ENCODE measurements at regions not wholly inside any gene's neighbourhood (a gene's known extent, or its start where the extent isn't known, plus 50 kb on each side); places are given as distances from the start of the nearest gene placed in this dataset.

DNA sequence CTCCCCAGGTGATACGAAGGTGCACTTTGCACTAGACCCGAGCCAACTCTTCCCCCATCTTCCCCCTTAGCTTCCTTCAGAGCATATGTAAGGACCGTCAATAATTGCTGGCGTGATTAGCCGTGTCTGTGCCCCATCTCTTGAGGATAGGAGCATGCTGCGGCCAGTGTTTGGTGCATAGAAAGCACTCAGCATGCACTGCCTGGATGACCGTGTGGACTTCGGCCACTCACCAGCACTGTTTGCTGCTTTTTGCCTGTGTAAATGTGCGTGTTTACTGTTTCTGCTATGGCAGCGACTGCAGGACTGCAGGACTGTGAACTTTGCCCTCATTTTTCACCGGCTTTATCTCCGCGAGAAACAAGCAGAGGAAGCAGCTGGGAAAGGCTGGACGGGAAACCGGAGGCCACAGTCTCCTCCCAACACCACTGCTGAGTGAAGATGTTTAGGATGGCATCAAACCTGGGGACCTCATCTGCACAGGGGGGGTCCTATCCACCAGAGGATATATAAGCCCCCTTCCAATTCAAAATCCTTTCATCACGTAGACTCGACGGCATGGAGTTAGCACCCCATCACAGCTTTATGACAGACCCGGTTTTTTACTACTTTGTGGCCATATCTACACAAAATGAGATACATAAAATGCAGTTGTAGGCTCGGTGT is 150.6 kb upstream of the AFDN start:
- no peak overlapping the region for H3K4me3 Mint-ChIP-seq
- H3K4me1 Mint-ChIP-seq, result peaks cover 4 to 7% of the 10 kb centered on the region in 2 donors
- ATAC-seq (replicated peaks) (no peak), DNase-seq (no peak)
- H3K27ac Mint-ChIP-seq, result no peak overlapping the region
- peaks cover 12 to 16% of the 10 kb centered on the region in 2 donors for H3K9me3 Mint-ChIP-seq
- peaks cover 61 to 67% of the 10 kb centered on the region in 2 donors for H3K27me3 Mint-ChIP-seq
- H3K36me3 Mint-ChIP-seq, result no peaks in the 10 kb centered on the region

- H3K36me3 Mint-ChIP-seq, result no peaks in the 10 kb centered on the region
- ATAC-seq (replicated peaks) (no peak), DNase-seq (no peak)
- H3K4me3 Mint-ChIP-seq, result no peak overlapping the region
- peaks cover 5 to 7% of the 10 kb centered on the region in 2 donors for H3K4me1 Mint-ChIP-seq
- H3K9me3 Mint-ChIP-seq, result peaks cover 5 to 9% of the 10 kb centered on the region in 2 donors
- peaks cover 68 to 74% of the 10 kb centered on the region in 2 donors for H3K27me3 Mint-ChIP-seq
- H3K27ac Mint-ChIP-seq, result no peak overlapping the region
These were observed 149.9 kb upstream of the AFDN start for GRCh38 chr6:167676666-167677421.

GRCh38 chr6:167677422-167677789 is 149.3 kb upstream of the AFDN start:
- H3K27me3 Mint-ChIP-seq, result peaks cover 69 to 80% of the 10 kb centered on the region in 2 donors
- ATAC-seq (replicated peaks), result no peak
- peaks cover 5 to 7% of the 10 kb centered on the region in 2 donors for H3K4me1 Mint-ChIP-seq
- H3K9me3 Mint-ChIP-seq, result peaks cover 2 to 3% of the 10 kb centered on the region in 2 donors
- no peaks in the 10 kb centered on the region for H3K36me3 Mint-ChIP-seq
- no peak overlapping the region for H3K27ac Mint-ChIP-seq
- no peak overlapping the region for H3K4me3 Mint-ChIP-seq
- no peak for DNase-seq

- H3K27ac Mint-ChIP-seq, result no peak overlapping the region
- H3K4me1 Mint-ChIP-seq, result peaks cover 5 to 7% of the 10 kb centered on the region in 2 donors
- H3K9me3 Mint-ChIP-seq, result no peaks in the 10 kb centered on the region
- no peaks in the 10 kb centered on the region for H3K36me3 Mint-ChIP-seq
- ATAC-seq (replicated peaks) (no peak), DNase-seq (no peak)
- peaks cover 78 to 81% of the 10 kb centered on the region in 2 donors for H3K27me3 Mint-ChIP-seq
- H3K4me3 Mint-ChIP-seq, result no peak overlapping the region
These were observed 148.3 kb upstream of the AFDN start for GRCh38 chr6:167678102-167679101.

GRCh38 chr6:167679122-167679736 is 147.5 kb upstream of the AFDN start:
- DNase-seq (no peak), ATAC-seq (replicated peaks) (no peak)
- Mint-ChIP-seq H3K4me1 (peaks cover 5 to 10% of the 10 kb centered on the region in 2 donors), H3K36me3 (no peaks in the 10 kb centered on the region), H3K27ac (no peak overlapping the region), H3K9me3 (peaks cover 0 to 1% of the 10 kb centered on the region in 2 donors), H3K4me3 (no peak overlapping the region), H3K27me3 (peaks cover 83 to 86% of the 10 kb centered on the region in 2 donors)

DNA sequence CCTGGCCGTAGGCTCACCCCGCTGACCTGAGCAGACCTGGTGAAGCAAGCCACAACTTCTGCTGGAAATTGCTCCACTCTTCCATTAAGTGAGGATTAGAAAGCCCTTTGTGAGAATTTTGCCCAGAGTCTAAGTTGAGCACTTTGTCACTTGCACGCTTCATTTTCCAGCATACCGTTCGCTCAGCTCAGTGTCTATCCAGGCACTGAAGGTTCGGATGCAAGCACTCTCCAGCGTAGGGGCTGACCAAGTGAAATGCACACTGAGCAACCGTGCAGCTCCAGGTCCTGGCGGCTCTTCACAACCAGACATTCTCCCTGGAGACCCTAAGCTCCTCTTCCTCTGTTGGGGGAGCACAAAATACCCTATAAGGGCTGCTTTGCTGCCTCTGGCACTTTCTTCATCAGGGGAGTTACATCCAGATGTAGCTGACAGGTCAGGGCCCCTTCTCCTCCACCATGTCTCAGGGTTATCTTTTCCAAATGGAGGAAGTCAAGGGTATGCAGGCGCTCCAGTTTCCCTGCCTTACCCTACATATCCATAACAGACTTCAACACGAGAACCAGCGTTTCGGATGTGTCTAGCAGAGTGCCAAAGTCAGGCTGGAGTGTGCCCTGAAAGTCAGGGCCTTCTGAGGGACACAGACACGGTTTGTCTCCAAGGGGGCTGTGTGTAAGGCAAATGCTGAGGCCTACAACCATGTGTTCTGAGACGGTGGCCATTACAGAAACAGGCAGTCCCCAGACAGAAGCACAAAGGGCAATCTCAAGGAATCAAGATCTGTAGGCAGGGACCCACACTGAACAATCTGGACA is 146.7 kb upstream of the AFDN start:
- Mint-ChIP-seq H3K4me3 (no peak overlapping the region), H3K27ac (no peak overlapping the region), H3K9me3 (peaks cover 0 to 2% of the 10 kb centered on the region in 2 donors), H3K27me3 (peaks cover 83 to 84% of the 10 kb centered on the region in 2 donors), H3K36me3 (no peaks in the 10 kb centered on the region), H3K4me1 (peaks cover 8 to 15% of the 10 kb centered on the region in 2 donors)
- DNase-seq (no peak), ATAC-seq (replicated peaks) (no peak)

GRCh38 chr6:167680605-167681149 is 146.0 kb upstream of the AFDN start:
- ATAC-seq (replicated peaks) (no peak), DNase-seq (no peak)
- Mint-ChIP-seq H3K27me3 (peaks cover 86 to 87% of the 10 kb centered on the region in 2 donors), H3K9me3 (peaks cover 2% of the 10 kb centered on the region in 2 donors), H3K36me3 (no peaks in the 10 kb centered on the region), H3K4me1 (peaks cover 15 to 22% of the 10 kb centered on the region in 2 donors), H3K4me3 (no peak overlapping the region), H3K27ac (no peak overlapping the region)

DNA sequence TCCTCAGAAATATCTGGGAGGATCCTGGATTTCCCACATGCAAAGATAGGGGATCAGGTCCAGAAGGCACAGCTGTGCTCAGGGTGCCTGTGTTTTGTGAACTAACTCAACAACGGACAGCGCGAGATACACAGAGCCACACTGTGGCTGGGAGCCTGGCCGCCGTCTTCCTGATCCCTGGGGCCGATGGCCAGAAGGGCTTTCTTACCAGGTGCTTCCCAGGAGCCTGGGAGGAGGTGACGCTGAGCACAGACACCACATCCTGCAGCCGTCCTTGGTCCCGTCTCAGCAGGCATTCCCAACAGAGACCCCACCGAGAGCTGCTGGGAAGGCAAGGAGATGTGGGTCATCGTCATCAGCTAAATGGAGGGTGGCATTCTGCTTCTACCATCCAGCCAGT is 144.6 kb upstream of the AFDN start:
- H3K9me3 Mint-ChIP-seq, result peaks cover 4 to 11% of the 10 kb centered on the region in 2 donors
- peaks cover 18 to 26% of the 10 kb centered on the region in 2 donors for H3K4me1 Mint-ChIP-seq
- H3K4me3 Mint-ChIP-seq, result no peak overlapping the region
- no peaks in the 10 kb centered on the region for H3K36me3 Mint-ChIP-seq
- H3K27ac Mint-ChIP-seq, result no peak overlapping the region
- ATAC-seq (replicated peaks) (no peak), DNase-seq (no peak)
- peaks cover 72 to 78% of the 10 kb centered on the region in 2 donors for H3K27me3 Mint-ChIP-seq

DNA sequence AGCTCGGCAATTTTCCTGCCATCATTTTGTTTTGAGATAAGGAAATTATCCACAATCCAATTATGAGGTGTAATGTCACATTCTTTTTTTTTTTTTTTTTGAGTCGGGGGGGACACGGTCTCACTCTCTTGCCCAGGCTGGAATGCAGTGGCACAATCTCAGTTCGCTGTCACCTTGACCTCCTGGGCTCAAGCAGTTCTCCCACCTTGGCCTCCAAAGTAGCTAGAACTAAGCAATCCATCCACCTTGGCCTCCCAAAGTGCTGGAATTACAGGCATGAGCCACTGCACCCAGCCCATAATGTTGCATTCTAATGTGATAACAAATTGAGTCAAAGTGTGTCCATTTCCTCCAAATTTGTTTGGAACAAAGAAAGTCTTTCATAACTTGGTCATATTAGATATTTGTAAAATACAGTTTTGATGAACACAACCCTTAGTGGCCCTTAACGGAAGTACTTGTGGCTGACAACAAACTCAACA is 144.1 kb upstream of the AFDN start:
- peaks cover 18 to 26% of the 10 kb centered on the region in 2 donors for H3K4me1 Mint-ChIP-seq
- ATAC-seq (replicated peaks), result no peak

GRCh38 chr6:167683028-167683862 is 143.5 kb upstream of the AFDN start:
- no peak overlapping the region for H3K27ac Mint-ChIP-seq
- H3K4me1 Mint-ChIP-seq, result peaks cover 16 to 26% of the 10 kb centered on the region in 2 donors
- peaks cover 4 to 11% of the 10 kb centered on the region in 2 donors for H3K9me3 Mint-ChIP-seq
- no peaks in the 10 kb centered on the region for H3K36me3 Mint-ChIP-seq
- ATAC-seq (replicated peaks) (no peak), DNase-seq (no peak)
- peaks cover 67 to 80% of the 10 kb centered on the region in 2 donors for H3K27me3 Mint-ChIP-seq
- H3K4me3 Mint-ChIP-seq, result no peak overlapping the region

More for the DNA sequence above, 144.1 kb upstream of the AFDN start:
- Mint-ChIP-seq H3K27ac (no peak overlapping the region), H3K9me3 (peaks cover 4 to 11% of the 10 kb centered on the region in 2 donors), H3K4me3 (no peak overlapping the region), H3K36me3 (no peaks in the 10 kb centered on the region), H3K27me3 (peaks cover 69 to 80% of the 10 kb centered on the region in 2 donors)
- no peak for DNase-seq

GRCh38 chr6:167684276-167685104 is 142.2 kb upstream of the AFDN start:
- Mint-ChIP-seq H3K27me3 (peaks cover 61 to 77% of the 10 kb centered on the region in 2 donors), H3K36me3 (no peaks in the 10 kb centered on the region), H3K27ac (no peak overlapping the region), H3K9me3 (peaks cover 4 to 11% of the 10 kb centered on the region in 2 donors), H3K4me1 (peaks cover 14 to 19% of the 10 kb centered on the region in 2 donors), H3K4me3 (no peak overlapping the region)
- ATAC-seq (replicated peaks), result no peak
- DNase-seq, result no peak

Data from stimulated activated naive B cell treated with anti-CD40 and anti-IgM and Interleukin-4, amounts not matched to agents 10 μg/mL and 1 μg/mL and 100 μg/mL, for 72 hours (primary cell).